Activated CD4-positive, alpha-beta memory T cell treated with anti-CD3 and anti-CD28 coated beads for 36 hours (primary cell): ENCODE measurements at regions not wholly inside any gene's neighbourhood (a gene's known extent, or its start where the extent isn't known, plus 50 kb on each side); places are given as distances from the start of the nearest gene placed in this dataset.

Source experiments
- CTCF ChIA-PET: fragments of 350-600 bp; sonication (Branson Sonifier 250); formaldehyde crosslinking; loops from one replicate; lab custom pipeline; 2021; ENCODE audit warnings: antibody characterized with exemption, inconsistent platforms; lab: Charles Lee
- POLR2A ChIA-PET: fragments of 350-600 bp; sonication (Branson Sonifier 250); formaldehyde crosslinking; loops from one replicate; lab custom pipeline; 2021; ENCODE audit warnings: antibody characterized with exemption; lab: Charles Lee
- DNase-seq: peaks from one replicate; pipeline ENCODE4 v3.0.0-alpha.2; 2020
- H3K27ac Mint-ChIP-seq: one replicate; pipeline ENCODE4 v1.8.0; 2021; ENCODE audit warnings: mixed read lengths
- H3K27me3 Mint-ChIP-seq: one replicate; pipeline ENCODE4 v1.8.0; 2021; ENCODE audit warnings: mixed read lengths
- H3K36me3 Mint-ChIP-seq: one replicate; pipeline ENCODE4 v1.8.0; 2021; ENCODE audit warnings: mixed read lengths
- H3K4me1 Mint-ChIP-seq: one replicate; pipeline ENCODE4 v1.8.0; 2021; ENCODE audit warnings: low read depth, mixed read lengths
- H3K4me3 Mint-ChIP-seq: one replicate; pipeline ENCODE4 v1.8.0; 2021; ENCODE audit warnings: mild to moderate bottlenecking, mixed read lengths
- H3K9me3 Mint-ChIP-seq: one replicate; pipeline ENCODE4 v1.8.0; 2021; ENCODE audit warnings: mixed read lengths
- intact Hi-C: fragments of 100-400 bp; cut with micrococcal nuclease; formaldehyde crosslinking; loops from one replicate; pipeline ENCODE4 v1.15.1; 2023

- Mint-ChIP-seq H3K36me3 (no peaks in the 10 kb centered on the region), H3K9me3 (no peaks in the 10 kb centered on the region), H3K4me1 (no peaks in the 10 kb centered on the region), H3K27me3 (peaks cover 30% of the 10 kb centered on the region), H3K27ac (no peak overlapping the region), H3K4me3 (no peak overlapping the region)
- ChIA-PET POLR2A (no interaction called here), CTCF (no interaction called here)
- no peak for DNase-seq
- intact Hi-C loops: loop anchor here (5.0 to 10.0 kb wide), 2 partner anchors 148 to 235 kb away; no protein-coding TSS in a partner anchor
These were observed 196.1 kb downstream of the PHETA1 start for GRCh38 chr12:111172786-111173185.

DNA sequence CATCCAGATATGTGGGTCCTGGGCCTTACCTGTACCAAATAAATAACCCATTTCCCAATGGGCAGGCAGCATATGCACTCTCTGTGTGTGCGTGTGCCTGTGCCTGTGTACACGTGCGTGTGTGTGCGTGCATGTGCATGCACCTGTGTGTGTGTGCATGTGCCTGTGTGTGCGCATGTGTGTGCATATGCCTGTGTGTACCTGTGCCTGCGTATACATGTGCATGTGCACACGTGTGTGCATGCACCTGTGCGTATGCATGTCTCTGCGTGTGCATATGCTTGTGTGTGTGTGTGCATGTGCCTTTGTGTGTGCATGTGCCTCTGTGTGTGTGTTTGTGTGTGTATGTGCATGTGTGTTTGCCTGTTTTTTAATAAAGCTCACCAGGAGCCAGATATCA, 197.1 kb downstream of the PHETA1 start:
- ChIA-PET CTCF (no interaction called here), POLR2A (interaction anchor here (0.6 kb wide), 1 partner anchor 1585 kb away, joined by 3 read pairs; no protein-coding TSS in a partner anchor)
- no peaks in the 10 kb centered on the region for H3K4me1 Mint-ChIP-seq
- H3K36me3 Mint-ChIP-seq: no peaks in the 10 kb centered on the region
- no peaks in the 10 kb centered on the region for H3K9me3 Mint-ChIP-seq
- H3K27me3 Mint-ChIP-seq: peaks cover 30% of the 10 kb centered on the region
- no peak overlapping the region for H3K27ac Mint-ChIP-seq
- intact Hi-C loops: loop anchor here (5.0 to 10.0 kb wide), 2 partner anchors 147 to 235 kb away; no protein-coding TSS in a partner anchor
- DNase-seq: no peak
- no peak overlapping the region for H3K4me3 Mint-ChIP-seq

- no peaks in the 10 kb centered on the region for H3K4me1 Mint-ChIP-seq
- H3K36me3 Mint-ChIP-seq: no peaks in the 10 kb centered on the region
- H3K27me3 Mint-ChIP-seq: peaks cover 28% of the 10 kb centered on the region
- CTCF ChIA-PET: no interaction called here
- DNase-seq: no peak
- POLR2A ChIA-PET: no interaction called here
- H3K9me3 Mint-ChIP-seq: no peaks in the 10 kb centered on the region
- H3K4me3 Mint-ChIP-seq: no peak overlapping the region
- intact Hi-C loops: loop anchor here (5.0 to 10.0 kb wide), 2 partner anchors 147 to 234 kb away; no protein-coding TSS in a partner anchor
- H3K27ac Mint-ChIP-seq: no peak overlapping the region
These were observed 197.6 kb downstream of the PHETA1 start for GRCh38 chr12:111171345-111171744.

GRCh38 chr12:111170543-111170942, 198.4 kb downstream of the PHETA1 start:
- CTCF ChIA-PET: no interaction called here
- Mint-ChIP-seq H3K4me1 (no peaks in the 10 kb centered on the region), H3K27ac (no peak overlapping the region), H3K27me3 (peaks cover 23% of the 10 kb centered on the region), H3K4me3 (no peak overlapping the region), H3K9me3 (no peaks in the 10 kb centered on the region), H3K36me3 (no peaks in the 10 kb centered on the region)
- POLR2A ChIA-PET: no interaction called here
- DNase-seq: no peak
- intact Hi-C loops: loop anchor here (5.0 to 10.0 kb wide), 2 partner anchors 146 to 233 kb away; no protein-coding TSS in a partner anchor

- POLR2A ChIA-PET: no interaction called here
- intact Hi-C loops: no loop called here
- CTCF ChIA-PET: no interaction called here
- no peaks in the 10 kb centered on the region for H3K36me3 Mint-ChIP-seq
- no peak overlapping the region for H3K4me3 Mint-ChIP-seq
- H3K9me3 Mint-ChIP-seq: no peaks in the 10 kb centered on the region
- no peak overlapping the region for H3K27ac Mint-ChIP-seq
- H3K27me3 Mint-ChIP-seq: peaks cover 17% of the 10 kb centered on the region
- no peak for DNase-seq
- H3K4me1 Mint-ChIP-seq: no peaks in the 10 kb centered on the region
These were observed 199.4 kb downstream of the PHETA1 start for GRCh38 chr12:111169456-111169855.

DNA sequence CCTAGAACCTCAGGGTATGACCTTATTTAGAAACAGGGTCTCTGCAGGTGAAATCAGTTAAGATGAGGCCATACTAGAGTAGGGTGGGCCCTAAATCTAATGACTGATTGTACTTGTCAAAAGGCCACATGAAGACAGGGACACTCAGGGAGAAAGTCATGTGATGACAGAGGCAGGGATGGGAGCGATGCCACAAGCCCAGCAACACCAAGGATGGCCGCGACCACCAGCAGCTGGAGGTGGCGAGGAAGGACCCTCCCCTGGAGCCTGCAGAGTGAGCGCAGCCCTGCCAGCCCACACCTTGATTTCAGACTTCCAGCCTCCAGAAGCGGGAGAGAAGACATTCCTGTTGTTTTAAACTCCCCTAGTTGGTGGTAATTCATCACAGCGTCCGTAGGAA, 199.9 kb downstream of the PHETA1 start:
- peaks cover 17% of the 10 kb centered on the region for H3K27me3 Mint-ChIP-seq
- CTCF ChIA-PET: interaction anchor here (0.9 kb wide), 1 partner anchor 10 kb away, joined by 3 read pairs; no protein-coding TSS in a partner anchor
- no peaks in the 10 kb centered on the region for H3K36me3 Mint-ChIP-seq
- H3K4me1 Mint-ChIP-seq: no peaks in the 10 kb centered on the region
- POLR2A ChIA-PET: no interaction called here
- no peak for DNase-seq
- H3K27ac Mint-ChIP-seq: no peak overlapping the region
- no peaks in the 10 kb centered on the region for H3K9me3 Mint-ChIP-seq
- no peak overlapping the region for H3K4me3 Mint-ChIP-seq
- intact Hi-C loops: no loop called here

DNA sequence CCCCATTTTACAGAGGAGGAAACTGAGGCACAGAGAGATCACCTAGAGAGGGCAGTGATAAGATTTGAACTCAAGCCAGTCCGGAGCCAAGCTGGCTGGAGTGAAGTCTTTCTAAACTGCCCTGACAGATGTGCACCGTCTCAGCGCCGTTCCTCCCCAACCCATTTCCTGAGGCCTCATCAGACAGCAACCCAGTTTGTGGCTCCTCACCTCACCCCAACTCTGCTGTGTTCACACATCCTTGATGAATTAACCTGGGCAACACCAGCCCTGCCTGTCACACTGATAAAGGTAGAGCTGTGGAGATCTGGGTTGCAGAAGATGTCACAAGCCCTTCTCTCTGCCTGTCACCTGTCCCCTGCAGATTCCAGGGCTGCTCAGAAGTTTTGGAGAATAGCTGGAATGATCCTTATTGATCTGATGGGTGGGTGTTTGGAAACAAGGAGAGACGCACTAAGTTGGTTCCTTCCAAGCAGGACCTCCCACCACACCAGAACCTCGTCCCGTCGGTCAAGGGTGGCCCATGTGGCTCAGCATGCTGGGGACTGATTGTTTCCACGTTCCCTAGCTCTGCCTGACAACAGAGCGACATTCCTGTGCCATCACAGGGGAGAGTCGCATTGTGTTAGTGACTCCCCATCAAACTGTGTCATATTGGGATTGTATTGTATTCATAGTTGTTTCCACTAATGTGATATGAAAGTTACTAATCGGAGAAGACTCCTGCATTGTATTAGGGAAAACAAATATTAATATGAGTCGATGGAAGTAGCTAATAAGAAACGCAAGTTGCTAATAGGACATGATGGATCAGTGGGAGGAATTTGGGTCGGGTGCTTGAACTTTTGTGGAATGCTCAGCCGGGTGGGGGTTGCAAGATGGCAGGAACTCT, 200.6 kb downstream of the PHETA1 start:
- Mint-ChIP-seq H3K4me1 (no peaks in the 10 kb centered on the region), H3K36me3 (no peaks in the 10 kb centered on the region), H3K9me3 (no peaks in the 10 kb centered on the region), H3K4me3 (no peak overlapping the region), H3K27me3 (peaks cover 14% of the 10 kb centered on the region), H3K27ac (no peak overlapping the region)
- intact Hi-C loops: no loop called here
- CTCF ChIA-PET: interaction anchor here (0.9 kb wide), 1 partner anchor 9 kb away, joined by 3 read pairs; no protein-coding TSS in a partner anchor
- POLR2A ChIA-PET: no interaction called here
- DNase-seq: no peak

GRCh38 chr12:111166779-111167540, 201.9 kb downstream of the PHETA1 start:
- ChIA-PET POLR2A (no interaction called here), CTCF (no interaction called here)
- no peak overlapping the region for H3K27ac Mint-ChIP-seq
- no peak for DNase-seq
- H3K27me3 Mint-ChIP-seq: peaks cover 14% of the 10 kb centered on the region
- no peaks in the 10 kb centered on the region for H3K9me3 Mint-ChIP-seq
- H3K4me1 Mint-ChIP-seq: no peaks in the 10 kb centered on the region
- H3K36me3 Mint-ChIP-seq: no peaks in the 10 kb centered on the region
- no peak overlapping the region for H3K4me3 Mint-ChIP-seq
- intact Hi-C loops: no loop called here

- Mint-ChIP-seq H3K27me3 (peaks cover 12% of the 10 kb centered on the region), H3K36me3 (no peaks in the 10 kb centered on the region), H3K27ac (no peak overlapping the region), H3K4me3 (no peak overlapping the region), H3K9me3 (no peaks in the 10 kb centered on the region), H3K4me1 (no peaks in the 10 kb centered on the region)
- intact Hi-C loops: no loop called here
- no peak for DNase-seq
- POLR2A ChIA-PET: no interaction called here
- CTCF ChIA-PET: no interaction called here
These were observed 203.9 kb downstream of the PHETA1 start for GRCh38 chr12:111164833-111165525.

GRCh38 chr12:111163422-111163821, 205.5 kb downstream of the PHETA1 start:
- Mint-ChIP-seq H3K36me3 (no peaks in the 10 kb centered on the region), H3K4me1 (no peaks in the 10 kb centered on the region), H3K4me3 (no peak overlapping the region), H3K27ac (no peak overlapping the region), H3K9me3 (no peaks in the 10 kb centered on the region), H3K27me3 (peaks cover 4% of the 10 kb centered on the region)
- ChIA-PET POLR2A (no interaction called here), CTCF (no interaction called here)
- intact Hi-C loops: no loop called here
- no peak for DNase-seq

GRCh38 chr12:111161898-111162297, 207.0 kb downstream of the PHETA1 start:
- no peaks in the 10 kb centered on the region for H3K36me3 Mint-ChIP-seq
- intact Hi-C loops: no loop called here
- POLR2A ChIA-PET: no interaction called here
- peaks cover 3% of the 10 kb centered on the region for H3K27me3 Mint-ChIP-seq
- no peaks in the 10 kb centered on the region for H3K4me1 Mint-ChIP-seq
- H3K27ac Mint-ChIP-seq: no peak overlapping the region
- no peak for DNase-seq
- no peak overlapping the region for H3K4me3 Mint-ChIP-seq
- H3K9me3 Mint-ChIP-seq: no peaks in the 10 kb centered on the region
- CTCF ChIA-PET: no interaction called here
